MV-4-11 (cell line): ENCODE measurements at regions not wholly inside any gene's neighbourhood (a gene's known extent, or its start where the extent isn't known, plus 50 kb on each side); places are given as distances from the start of the nearest gene placed in this dataset.
"Not testable (repeated sequence)": the region's sequence is repeated elsewhere in the genome, so short reads cannot be mapped to it uniquely, and the experiment has no call there.

Experiments
- DNase-seq: peaks from one replicate; lab custom pipeline; 2025; lab: John Stamatoyannopoulos, UW

DNA sequence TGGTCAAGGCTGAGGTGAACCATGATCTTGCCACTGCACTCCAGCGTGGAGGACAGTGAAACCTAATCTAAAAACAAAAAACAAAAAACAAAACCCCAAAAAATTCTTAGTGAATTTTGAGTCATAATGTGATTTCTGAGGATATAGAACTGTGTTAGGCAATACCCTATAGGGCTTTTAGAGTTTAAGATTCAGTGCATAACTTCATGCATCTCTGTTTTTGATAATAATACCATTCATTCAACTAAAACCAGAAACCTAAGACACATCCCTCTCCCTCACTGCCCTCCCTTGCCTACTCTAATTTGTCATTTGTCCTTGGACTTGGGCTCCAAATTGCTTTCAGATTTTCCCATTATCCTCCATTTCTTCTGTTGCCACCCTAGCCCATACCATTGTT is 405.7 kb upstream of the EDIL3 start:
- DNase-seq: no peak

DNA sequence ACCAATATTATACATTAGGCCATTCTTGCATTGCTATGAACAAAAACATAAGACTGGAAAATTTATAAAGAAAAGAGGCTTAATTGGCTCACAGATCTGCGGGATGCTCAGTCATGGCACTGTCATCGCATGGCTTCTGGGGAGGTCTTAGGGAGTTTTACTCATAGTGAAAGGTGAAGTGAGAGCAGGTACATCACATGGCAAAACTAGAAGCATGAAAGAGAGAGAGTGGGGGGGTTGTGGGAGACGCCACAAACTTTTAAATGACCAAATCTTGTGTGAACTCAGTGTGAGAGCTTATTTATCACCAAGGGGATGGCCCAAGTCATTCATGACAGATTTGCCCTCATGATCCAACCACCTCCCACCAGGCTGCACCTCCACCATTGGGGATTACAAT is 398.3 kb upstream of the EDIL3 start:
- no peak for DNase-seq

DNA sequence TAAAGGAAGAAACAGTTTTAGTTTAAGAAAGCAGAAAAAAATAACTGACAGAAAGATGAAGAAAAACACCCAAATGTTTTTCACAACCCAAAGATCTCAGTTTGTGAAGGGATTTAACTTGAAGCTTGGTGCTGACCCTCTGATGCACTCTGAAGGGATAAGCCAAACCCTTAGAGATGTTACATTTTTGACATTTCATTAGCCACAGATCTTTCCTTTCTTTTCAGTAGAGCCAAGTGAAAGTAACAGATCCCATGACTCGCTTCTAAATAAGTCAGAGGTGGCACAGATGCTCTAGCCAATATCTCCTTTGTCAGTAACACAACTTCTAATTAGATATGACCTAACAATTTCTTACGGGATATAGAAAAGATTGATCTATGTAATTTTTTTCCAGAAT is 394.5 kb upstream of the EDIL3 start:
- DNase-seq: no peak

DNA sequence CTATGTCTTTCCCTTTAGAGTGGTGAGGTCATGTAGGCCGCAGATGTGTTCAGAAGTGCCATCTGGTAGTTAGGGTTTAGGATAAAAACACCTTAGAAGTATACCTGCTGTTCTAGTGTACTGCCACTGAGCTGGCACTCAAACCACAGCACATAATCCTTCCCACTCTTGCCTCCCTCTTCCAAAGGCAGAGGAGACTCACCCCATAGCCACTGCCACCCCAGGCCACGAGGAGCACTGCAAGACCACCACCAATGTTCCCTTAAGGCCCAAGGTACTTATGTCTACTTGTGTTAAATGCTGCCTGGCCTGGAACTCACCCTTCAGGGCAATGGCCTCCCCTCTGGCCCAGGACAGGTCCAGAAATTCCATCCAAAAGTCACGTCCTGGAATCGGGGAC is 379.5 kb upstream of the EDIL3 start:
- no peak for DNase-seq

DNA sequence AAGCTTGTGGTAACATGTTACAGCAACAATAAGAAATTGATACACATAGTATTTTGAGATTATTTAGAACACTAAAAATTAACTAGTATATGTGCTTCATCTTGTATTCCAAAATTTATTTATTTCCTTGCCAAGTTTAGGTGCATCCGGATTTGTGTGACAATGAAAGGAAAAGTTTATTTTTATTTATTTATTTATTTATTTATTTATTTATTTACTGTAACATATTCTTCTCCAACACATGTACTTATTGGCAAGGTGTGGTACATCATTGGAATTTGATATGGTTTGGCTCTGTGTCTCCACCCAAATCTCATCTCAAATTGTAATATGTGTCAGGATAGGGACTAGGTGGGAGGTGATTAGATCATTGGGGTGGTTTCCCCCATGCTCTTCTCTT is 373.3 kb upstream of the EDIL3 start:
- no peak for DNase-seq

GRCh38 chr5:84752780-84753179 is 368.1 kb upstream of the EDIL3 start:
- no peak for DNase-seq

- no peak for DNase-seq
Measured at GRCh38 chr5:84748313-84748712, 363.6 kb upstream of the EDIL3 start.

DNA sequence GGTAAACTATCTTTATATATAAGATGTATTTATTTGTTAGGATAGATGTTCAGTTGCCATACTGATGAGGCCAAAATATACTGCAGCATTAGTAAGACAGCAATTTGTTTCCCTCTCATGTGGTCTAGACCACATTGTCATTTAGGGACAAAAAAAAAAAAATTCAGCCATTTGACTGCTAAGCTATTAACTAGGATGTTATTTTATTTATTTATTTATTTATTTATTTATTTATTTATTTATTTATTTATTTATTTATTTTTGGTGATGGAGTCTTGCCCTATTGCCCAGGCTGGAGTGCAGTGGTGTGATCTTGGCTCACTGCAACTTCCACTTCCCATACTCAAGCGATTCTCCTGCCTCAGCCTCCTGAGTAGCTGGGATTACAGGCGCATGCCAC is 361.6 kb upstream of the EDIL3 start:
- DNase-seq: not testable (repeated sequence)

DNA sequence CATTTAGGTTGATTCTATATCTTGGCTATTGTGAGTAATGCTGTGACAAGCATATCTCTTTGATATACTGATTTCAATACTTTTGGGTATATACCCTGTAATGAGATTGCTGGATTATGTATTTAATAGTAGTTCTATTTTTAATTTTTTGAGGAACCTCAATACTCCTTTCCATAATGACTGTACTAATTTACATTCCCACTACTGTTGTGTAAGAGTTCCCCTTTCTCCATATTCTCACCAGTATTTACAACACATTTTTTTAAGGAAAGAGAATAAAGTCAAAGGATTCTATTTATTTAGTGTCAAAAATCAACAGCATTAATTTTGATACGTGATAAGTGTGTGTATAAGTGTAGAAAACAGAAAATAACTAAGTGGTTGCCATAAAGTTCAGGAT is 356.4 kb upstream of the EDIL3 start:
- no peak for DNase-seq

GRCh38 chr5:84729326-84729725 is 344.6 kb upstream of the EDIL3 start:
- no peak for DNase-seq

- no peak for DNase-seq
Measured at GRCh38 chr5:84727708-84728107, 343.0 kb upstream of the EDIL3 start.

DNA sequence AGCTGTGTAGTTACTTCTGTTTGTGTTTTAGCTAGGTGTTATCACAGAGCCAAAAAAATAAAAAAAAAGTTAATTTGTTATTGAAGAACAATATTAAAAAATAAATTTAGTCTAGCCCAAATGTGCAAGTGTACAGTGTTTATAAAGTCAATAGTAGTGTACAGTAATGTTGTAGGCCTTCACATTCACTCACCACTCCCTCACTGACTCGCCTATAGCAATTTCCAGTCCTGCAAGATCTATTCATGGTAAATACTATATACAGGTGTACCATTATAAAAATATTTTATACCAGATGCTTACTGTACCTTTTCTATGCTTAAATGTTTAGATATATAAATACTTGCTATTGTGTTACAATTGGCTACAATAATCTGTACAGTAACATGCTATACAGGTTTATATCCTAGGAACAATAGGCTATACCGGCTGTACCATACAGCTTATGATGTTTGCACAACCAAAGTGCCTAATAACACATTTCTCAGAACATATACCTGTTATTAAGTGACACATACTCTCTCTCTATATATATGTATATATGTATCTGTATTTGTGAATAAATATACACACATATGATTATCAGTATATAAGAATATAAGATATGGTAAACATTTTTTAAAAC is 341.4 kb upstream of the EDIL3 start:
- DNase-seq: no peak

- no peak for DNase-seq
Measured at GRCh38 chr5:84724683-84725082, 340.0 kb upstream of the EDIL3 start.

DNA sequence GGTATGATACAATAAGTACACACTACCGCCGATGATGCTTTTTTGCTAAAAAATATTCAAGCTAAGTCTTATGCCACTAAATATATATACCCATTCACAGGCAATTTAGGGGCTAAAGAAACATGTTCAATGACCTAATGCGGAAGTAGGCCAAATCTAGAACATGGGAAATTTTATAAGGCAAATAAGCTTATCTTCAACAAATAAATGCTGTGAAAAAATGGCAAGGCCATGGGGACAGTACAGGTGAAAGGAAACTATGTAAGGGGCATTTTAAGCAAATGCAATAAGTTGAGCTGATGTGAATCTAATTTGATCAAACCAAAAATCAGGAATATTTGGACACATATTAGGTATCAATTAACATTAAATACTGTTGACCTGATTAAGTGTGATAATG is 339.5 kb upstream of the EDIL3 start:
- DNase-seq: no peak

DNA sequence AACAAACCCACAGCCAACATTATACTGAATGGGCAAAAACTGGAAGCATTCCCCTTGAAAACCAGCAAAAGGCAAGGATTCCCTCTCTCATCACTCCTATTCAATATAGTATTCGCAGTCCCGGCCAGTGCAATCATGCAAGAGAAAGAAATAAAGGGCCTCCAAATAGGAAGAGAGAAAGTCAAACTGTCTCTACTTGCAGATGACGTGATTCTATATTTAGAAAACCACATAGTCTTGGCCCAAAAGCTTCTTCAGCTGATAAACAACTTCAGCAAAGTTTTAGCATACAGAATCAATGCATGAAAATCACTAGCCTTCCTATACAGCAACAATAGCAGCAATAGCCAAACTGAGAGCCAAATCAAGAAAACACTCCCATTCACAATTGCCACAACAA is 333.7 kb upstream of the EDIL3 start:
- DNase-seq: peak; percentile 74

GRCh38 chr5:84715686-84716085 is 331.0 kb upstream of the EDIL3 start:
- DNase-seq: no peak

DNA sequence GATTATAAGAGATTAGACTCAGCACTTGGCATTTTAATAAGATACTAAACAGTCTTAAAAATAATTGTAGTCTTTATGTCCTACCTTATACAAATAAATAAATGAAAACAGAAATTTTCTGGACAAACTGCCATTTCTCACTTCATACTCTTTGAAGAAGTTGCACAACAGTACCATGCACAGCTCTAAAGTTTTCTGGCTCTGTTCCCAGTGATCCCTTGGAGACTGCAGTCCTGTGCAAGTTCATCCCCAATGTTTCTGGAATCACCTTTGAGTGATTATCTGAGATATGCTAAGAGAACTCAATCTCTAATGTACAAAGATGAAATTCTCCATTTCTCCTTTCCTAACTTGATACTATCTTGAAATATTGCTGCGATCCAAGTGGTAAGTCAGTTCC is 330.4 kb upstream of the EDIL3 start:
- peak; percentile 27 for DNase-seq

DNA sequence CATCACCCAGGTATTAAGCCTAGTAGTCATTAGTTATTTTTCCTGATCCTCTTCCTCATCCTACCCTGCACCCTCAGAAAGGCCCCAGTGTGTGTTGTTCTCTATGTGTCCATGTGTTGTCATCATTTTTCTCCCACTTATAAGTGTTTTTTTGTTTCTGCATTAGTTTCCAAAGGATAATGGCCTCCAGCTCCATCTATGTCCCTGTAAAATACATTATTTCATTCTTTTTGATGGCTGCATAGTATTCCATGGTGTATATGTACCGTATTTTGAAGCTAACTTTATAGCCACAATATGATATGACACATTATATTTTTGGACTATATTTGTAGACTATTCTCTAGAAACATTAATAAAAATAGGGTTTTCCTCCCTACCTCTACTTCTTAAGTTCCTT is 324.4 kb upstream of the EDIL3 start:
- DNase-seq: no peak

- no peak for DNase-seq
Measured at GRCh38 chr5:84706678-84707641, 322.3 kb upstream of the EDIL3 start.

DNA sequence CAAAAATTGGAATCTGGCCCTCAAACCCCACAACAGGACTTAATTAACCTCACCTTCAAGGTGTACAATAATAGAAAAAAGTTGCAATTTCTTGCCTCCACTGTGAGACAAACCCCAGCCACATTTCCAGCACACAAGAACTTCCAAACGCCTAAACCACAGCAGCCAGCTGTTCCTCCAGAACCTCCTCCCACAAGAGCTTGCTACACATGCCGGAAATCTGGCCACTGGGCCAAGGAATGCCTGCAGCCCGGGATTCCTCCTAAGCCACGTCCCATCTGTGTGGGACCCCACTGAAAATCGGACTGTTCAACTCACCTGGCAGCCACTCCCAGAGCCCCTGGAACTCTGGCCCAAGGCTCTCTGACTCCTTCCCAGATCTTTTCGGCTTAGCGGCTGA is 315.9 kb upstream of the EDIL3 start:
- DNase-seq: not testable (repeated sequence)

GRCh38 chr5:84696651-84697050 is 312.0 kb upstream of the EDIL3 start:
- no peak for DNase-seq

- no peak for DNase-seq
Measured at GRCh38 chr5:84695330-84695729, 310.6 kb upstream of the EDIL3 start.

- DNase-seq: no peak
Measured at GRCh38 chr5:84693256-84693655, 308.6 kb upstream of the EDIL3 start.

GRCh38 chr5:84688566-84688965 is 303.9 kb upstream of the EDIL3 start:
- DNase-seq: no peak
